ENCODE measurements at regions not wholly inside any gene's neighbourhood (a gene's known extent, or its start where the extent isn't known, plus 50 kb on each side); places are given as distances from the start of the nearest gene placed in this dataset.

DNA sequence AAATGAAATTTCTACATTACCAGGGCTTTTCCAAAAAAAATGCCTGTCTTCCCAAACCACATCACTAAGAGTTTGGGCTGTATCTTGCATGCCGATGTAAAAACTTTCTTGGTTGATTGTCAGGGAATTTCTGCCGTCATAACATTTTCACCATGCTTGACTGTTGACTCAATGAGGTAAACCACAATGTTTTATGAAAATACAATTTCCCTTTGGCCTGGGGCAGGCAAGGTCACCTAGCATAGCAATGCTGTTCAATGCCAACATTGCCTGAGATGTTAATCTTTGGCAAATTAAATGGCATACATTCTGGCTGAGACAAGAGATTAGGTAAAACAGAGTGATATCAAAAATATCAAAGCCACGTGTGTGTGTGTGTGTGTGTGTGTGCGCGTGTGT is 137.1 kb upstream of the TBL1X start:
- WGBS, 2 donors: 58 to 83% methylated on average over 5 of the region's 5 CpGs
- no peak overlapping the region for H3K27ac ChIP-seq
- H3K4me1 ChIP-seq: no peaks in the 10 kb centered on the region
- H3K9me3 ChIP-seq: no peaks in the 10 kb centered on the region
- DNase-seq: no peak
- intact Hi-C loops (cut with DNase I): no loop called here
- H3K36me3 ChIP-seq: no peaks in the 10 kb centered on the region
- TF ChIP-seq POLR2A (IDR thresholded peaks at IDR 0.05): no peak
- H3K4me3 ChIP-seq: no peak overlapping the region
- H3K27me3 ChIP-seq: no peaks in the 10 kb centered on the region

DNA sequence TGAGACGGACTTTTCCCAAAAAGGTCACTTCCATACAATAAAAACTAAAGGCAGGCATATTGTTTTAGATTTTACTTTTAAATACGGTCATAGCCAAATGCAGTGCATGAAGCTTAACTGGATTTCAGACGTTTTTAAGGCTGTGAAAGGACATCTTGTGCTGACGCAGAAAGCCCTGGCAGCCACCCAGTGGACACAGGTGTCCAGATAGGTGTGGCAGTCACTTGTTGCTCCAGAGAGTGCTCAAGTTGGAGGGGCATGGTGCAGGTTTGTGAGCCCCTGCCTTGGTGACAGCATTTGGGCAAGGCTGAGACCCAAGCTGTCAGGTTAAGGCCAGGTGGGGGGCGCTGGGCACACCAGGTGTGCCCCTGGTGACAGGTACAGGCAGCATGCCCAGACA is 135.8 kb upstream of the TBL1X start:
- H3K27ac ChIP-seq: no peak overlapping the region
- H3K4me3 ChIP-seq: no peak overlapping the region
- no peak for DNase-seq
- no peak for TF ChIP-seq EP300 (IDR thresholded peaks at IDR 0.05)
- TF ChIP-seq POLR2AphosphoS5 (IDR thresholded peaks at IDR 0.05): no peak
- TF ChIP-seq, protein P1, sequence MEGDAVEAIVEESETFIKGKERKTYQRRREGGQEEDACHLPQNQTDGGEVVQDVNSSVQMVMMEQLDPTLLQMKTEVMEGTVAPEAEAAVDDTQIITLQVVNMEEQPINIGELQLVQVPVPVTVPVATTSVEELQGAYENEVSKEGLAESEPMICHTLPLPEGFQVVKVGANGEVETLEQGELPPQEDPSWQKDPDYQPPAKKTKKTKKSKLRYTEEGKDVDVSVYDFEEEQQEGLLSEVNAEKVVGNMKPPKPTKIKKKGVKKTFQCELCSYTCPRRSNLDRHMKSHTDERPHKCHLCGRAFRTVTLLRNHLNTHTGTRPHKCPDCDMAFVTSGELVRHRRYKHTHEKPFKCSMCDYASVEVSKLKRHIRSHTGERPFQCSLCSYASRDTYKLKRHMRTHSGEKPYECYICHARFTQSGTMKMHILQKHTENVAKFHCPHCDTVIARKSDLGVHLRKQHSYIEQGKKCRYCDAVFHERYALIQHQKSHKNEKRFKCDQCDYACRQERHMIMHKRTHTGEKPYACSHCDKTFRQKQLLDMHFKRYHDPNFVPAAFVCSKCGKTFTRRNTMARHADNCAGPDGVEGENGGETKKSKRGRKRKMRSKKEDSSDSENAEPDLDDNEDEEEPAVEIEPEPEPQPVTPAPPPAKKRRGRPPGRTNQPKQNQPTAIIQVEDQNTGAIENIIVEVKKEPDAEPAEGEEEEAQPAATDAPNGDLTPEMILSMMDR (IDR thresholded peaks at IDR 0.05): no peak
- no peak for TF ChIP-seq POLR2A (IDR thresholded peaks at IDR 0.05)
- 40 to 82% methylated on average over 5 of the region's 5 CpGs for WGBS, 2 donors
- intact Hi-C loops (cut with DNase I): no loop called here
- H3K27me3 ChIP-seq: no peaks in the 10 kb centered on the region
- H3K4me1 ChIP-seq: no peaks in the 10 kb centered on the region
- no peaks in the 10 kb centered on the region for H3K9me3 ChIP-seq
- no peaks in the 10 kb centered on the region for H3K36me3 ChIP-seq

DNA sequence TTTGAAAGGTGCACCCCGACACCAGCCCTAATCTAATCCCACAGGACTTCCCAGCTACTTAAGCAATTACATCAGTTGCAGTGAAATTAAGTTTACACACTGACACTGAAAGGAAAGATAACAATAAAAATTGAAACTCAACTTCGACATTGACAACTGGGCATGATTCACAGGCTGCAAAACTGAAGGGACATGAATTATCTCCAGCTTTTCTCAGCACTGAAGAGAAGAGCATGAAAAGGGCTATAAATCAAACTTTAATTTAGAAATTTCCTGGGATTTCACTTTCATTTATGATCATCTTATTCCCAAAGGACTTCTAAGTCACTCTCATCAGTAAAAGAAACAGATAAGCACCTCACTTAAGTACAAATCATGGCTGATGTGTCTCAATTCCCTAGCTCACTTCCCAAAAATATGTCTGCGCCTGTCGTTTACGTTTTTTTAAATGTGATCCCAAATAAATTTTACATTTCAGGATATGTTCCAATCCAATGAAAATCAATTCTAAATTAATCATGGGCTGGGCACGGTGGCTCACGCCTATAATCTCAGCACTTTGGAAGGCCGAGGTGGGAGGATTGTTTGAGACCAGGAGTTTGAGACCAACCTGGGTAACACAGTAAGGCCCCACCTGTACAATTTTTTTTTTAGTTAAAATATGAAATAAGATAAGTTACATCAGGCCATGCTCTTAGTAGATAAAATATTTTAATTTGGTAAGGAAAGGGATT is 134.4 kb upstream of the TBL1X start:
- H3K9me3 ChIP-seq: no peaks in the 10 kb centered on the region
- WGBS, 2 donors: 79 to 82% methylated on average over 8 of the region's 8 CpGs

DNA sequence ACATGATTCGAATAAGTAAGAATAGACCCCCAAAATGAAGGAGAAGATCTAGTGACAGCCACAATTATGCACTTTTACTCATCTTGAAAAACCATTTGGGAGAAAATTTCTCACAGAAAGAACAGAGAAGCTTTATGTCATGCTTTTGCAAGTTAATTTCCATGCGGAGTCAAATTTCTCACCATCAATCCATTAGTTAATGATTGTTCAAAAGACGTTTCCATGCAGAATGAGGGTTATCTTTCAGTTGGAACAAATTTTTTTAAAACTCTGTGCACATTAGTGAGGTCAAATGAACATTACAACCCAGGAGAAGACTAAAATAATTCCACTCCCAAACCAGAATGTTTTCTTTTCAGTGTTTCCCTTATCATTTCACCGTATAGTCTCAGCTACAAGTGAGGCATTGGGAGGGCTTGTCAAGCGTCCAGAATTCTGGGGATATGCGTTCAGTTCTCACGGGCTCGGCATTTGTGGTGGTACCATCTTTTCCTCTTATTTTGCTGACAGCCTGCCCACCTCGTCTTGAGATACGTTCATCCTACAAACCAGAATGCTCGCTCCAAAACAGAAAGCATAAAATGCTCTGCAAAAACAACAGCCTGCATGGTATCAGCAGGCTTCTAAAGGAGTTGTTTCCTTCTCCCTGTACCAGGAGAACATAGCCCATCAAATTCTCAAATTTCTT is 130.8 kb upstream of the TBL1X start:
- Histone ChIP-seq H3K4me1 (no peaks in the 10 kb centered on the region), H3K4me3 (no peak overlapping the region), H3K27me3 (no peaks in the 10 kb centered on the region), H3K9me3 (no peaks in the 10 kb centered on the region), H3K27ac (peak overlapping the region in 1 of 4 donors; percentile 16), H3K36me3 (no peaks in the 10 kb centered on the region)
- no peak for DNase-seq
- intact Hi-C loops (cut with DNase I): no loop called here
- 28 to 74% methylated on average over 11 of the region's 11 CpGs for WGBS, 2 donors
- TF ChIP-seq POLR2A (IDR thresholded peaks at IDR 0.05) (no peak), EP300 (IDR thresholded peaks at IDR 0.05) (no peak), POLR2AphosphoS5 (IDR thresholded peaks at IDR 0.05) (no peak)
- TF ChIP-seq, protein P1 (IDR thresholded peaks at IDR 0.05): no peak

More for the DNA sequence above, 134.4 kb upstream of the TBL1X start:
- Histone ChIP-seq H3K27ac (no peak overlapping the region), H3K4me1 (no peaks in the 10 kb centered on the region), H3K36me3 (no peaks in the 10 kb centered on the region), H3K4me3 (no peak overlapping the region), H3K27me3 (no peaks in the 10 kb centered on the region)
- no peak for DNase-seq
- TF ChIP-seq POLR2A (IDR thresholded peaks at IDR 0.05) (no peak), POLR2AphosphoS5 (IDR thresholded peaks at IDR 0.05) (no peak), EP300 (IDR thresholded peaks at IDR 0.05) (no peak)
- TF ChIP-seq, protein P1 (IDR thresholded peaks at IDR 0.05): no peak
- intact Hi-C loops (cut with DNase I): no loop called here

DNA sequence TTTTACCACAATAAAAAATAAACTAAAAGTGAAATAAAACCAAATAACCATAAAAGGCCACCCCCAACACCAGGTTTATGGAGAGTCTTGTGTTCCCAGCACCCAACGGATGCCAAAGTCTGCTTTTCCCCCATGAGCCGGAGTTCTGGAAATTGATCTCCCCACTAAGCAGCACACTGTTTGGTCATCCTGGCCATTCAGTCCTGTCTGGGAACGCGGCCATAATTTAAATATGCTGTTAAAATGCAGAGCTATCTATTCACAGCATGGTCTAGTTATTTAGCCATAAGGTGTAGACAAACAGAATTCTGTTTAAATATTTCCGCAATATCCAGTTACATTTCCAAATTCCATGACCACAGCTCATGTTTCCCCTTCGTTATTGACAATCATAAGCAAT is 129.6 kb upstream of the TBL1X start:
- Histone ChIP-seq H3K4me1 (peaks cover 0 to 3% (median 0%) of the 10 kb centered on the region in 4 donors), H3K4me3 (no peak overlapping the region), H3K27me3 (no peaks in the 10 kb centered on the region), H3K9me3 (no peaks in the 10 kb centered on the region), H3K27ac (no peak overlapping the region), H3K36me3 (no peaks in the 10 kb centered on the region)
- TF ChIP-seq POLR2A (IDR thresholded peaks at IDR 0.05): no peak
- TF ChIP-seq EP300 (IDR thresholded peaks at IDR 0.05): no peak
- TF ChIP-seq POLR2AphosphoS5 (IDR thresholded peaks at IDR 0.05): no peak
- TF ChIP-seq, protein P1 (IDR thresholded peaks at IDR 0.05): no peak
- no peak for DNase-seq
- 90 to 93% methylated on average over 6 of the region's 6 CpGs for WGBS, 2 donors
- intact Hi-C loops (cut with DNase I): no loop called here
